H9 (cell line): ENCODE measurements at regions not wholly inside any gene's neighbourhood (a gene's known extent, or its start where the extent isn't known, plus 50 kb on each side); places are given as distances from the start of the nearest gene placed in this dataset.

Experiments
- DNase-seq: peaks from one replicate; pipeline ENCODE4 v3.0.0-alpha.2; 2017
- H2AFZ ChIP-seq: one replicate; pipeline ENCODE4 v1.6.1; 2013; ENCODE audit warnings: mild to moderate bottlenecking, low read length, control low read depth, moderate library complexity
- H2AK5ac ChIP-seq: 2 replicates; pipeline ENCODE4 v1.6.1; 2013; ENCODE audit warnings: low read length, control low read depth, mixed read lengths; ENCODE audit not compliant: insufficient read length
- H2BK120ac ChIP-seq: one replicate; pipeline ENCODE4 v1.6.1; 2013; ENCODE audit warnings: low read depth, mild to moderate bottlenecking, low read length, control low read depth, inconsistent platforms; ENCODE audit not compliant: poor library complexity, severe bottlenecking
- H2BK12ac ChIP-seq: 2 replicates; pipeline ENCODE4 v1.6.1; 2013; ENCODE audit warnings: low read length, control low read depth, mixed read lengths, low read depth; ENCODE audit not compliant: insufficient read length
- H2BK15ac ChIP-seq: 2 replicates; pipeline ENCODE4 v1.6.1; 2013; ENCODE audit warnings: low read depth, low read length, control low read depth
- H2BK20ac ChIP-seq: one replicate; pipeline ENCODE4 v1.6.1; 2013; ENCODE audit warnings: low read depth, mild to moderate bottlenecking, low read length, control low read depth, inconsistent platforms; ENCODE audit not compliant: poor library complexity, severe bottlenecking
- H2BK5ac ChIP-seq: 2 replicates; pipeline ENCODE4 v1.6.1; 2013; ENCODE audit warnings: low read length, control low read depth, mixed read lengths; ENCODE audit not compliant: insufficient read length
- H3K14ac ChIP-seq: 2 replicates; pipeline ENCODE4 v1.6.1; 2013; ENCODE audit warnings: low read length, control low read depth; ENCODE audit not compliant: insufficient read depth
- H3K18ac ChIP-seq: 2 replicates; pipeline ENCODE4 v1.6.1; 2013; ENCODE audit warnings: low read depth, mild to moderate bottlenecking, mixed read lengths, low read length, control low read depth; ENCODE audit not compliant: insufficient read length
- H3K23ac ChIP-seq: 2 replicates; pipeline ENCODE4 v1.6.1; 2013; ENCODE audit warnings: low read length, control low read depth, mixed read lengths, low read depth; ENCODE audit not compliant: insufficient read length
- H3K23me2 ChIP-seq: 2 replicates; pipeline ENCODE4 v1.6.1; 2013; ENCODE audit warnings: low read depth, mild to moderate bottlenecking, mixed read lengths, low read length, control low read depth; ENCODE audit not compliant: insufficient read length, poor library complexity, severe bottlenecking
- H3K27ac ChIP-seq: 2 replicates; pipeline ENCODE4 v1.5.1; 2013; ENCODE audit warnings: low read length, control low read depth, mixed read lengths, low read depth; ENCODE audit not compliant: insufficient read length
- H3K27me3 ChIP-seq: 2 replicates; pipeline ENCODE4 v1.6.1; 2013; ENCODE audit warnings: low read length, control low read depth, inconsistent platforms; ENCODE audit not compliant: insufficient read depth
- H3K4ac ChIP-seq: 2 replicates; pipeline ENCODE4 v1.6.1; 2013; ENCODE audit warnings: low read depth, mild to moderate bottlenecking, control low read depth, inconsistent platforms, low read length, moderate library complexity
- H3K4me1 ChIP-seq: 2 replicates; pipeline ENCODE4 v1.6.1; 2013; ENCODE audit warnings: low read length, control low read depth, inconsistent platforms; ENCODE audit not compliant: insufficient read depth
- H3K4me2 ChIP-seq: 2 replicates; pipeline ENCODE4 v1.6.1; 2013; ENCODE audit warnings: low read length, control low read depth, mixed read lengths; ENCODE audit not compliant: insufficient read length, insufficient read depth
- H3K56ac ChIP-seq: 2 replicates; pipeline ENCODE4 v1.6.1; 2013; ENCODE audit warnings: low read depth, mild to moderate bottlenecking, mixed read lengths, low read length, control low read depth; ENCODE audit not compliant: insufficient read length
- H3K79me1 ChIP-seq: 2 replicates; pipeline ENCODE4 v1.6.1; 2013; ENCODE audit warnings: low read depth, mild to moderate bottlenecking, moderate library complexity, low read length, control low read depth, inconsistent platforms; ENCODE audit not compliant: insufficient read depth, poor library complexity, severe bottlenecking
- H3K79me2 ChIP-seq: 2 replicates; pipeline ENCODE4 v1.6.1; 2013; ENCODE audit warnings: low read length, control low read depth, inconsistent platforms; ENCODE audit not compliant: insufficient read depth
- H3K9ac ChIP-seq: 2 replicates; pipeline ENCODE4 v1.6.1; 2013; ENCODE audit warnings: low read length, control low read depth, mixed read lengths; ENCODE audit not compliant: insufficient read length; ENCODE audit errors: extremely low read depth
- H3K9me3 ChIP-seq: one replicate; pipeline ENCODE4 v1.6.1; 2013; ENCODE audit warnings: low read depth, low read length, inconsistent platforms; ENCODE audit not compliant: control insufficient read depth
- H3T11ph ChIP-seq: one replicate; pipeline ENCODE4 v1.6.1; 2013; ENCODE audit warnings: mild to moderate bottlenecking, low read length, control low read depth, inconsistent platforms
- H4K20me1 ChIP-seq: one replicate; pipeline ENCODE4 v1.6.1; 2013; ENCODE audit not compliant: control insufficient read depth, insufficient read length, insufficient read depth
- H4K5ac ChIP-seq: 2 replicates; pipeline ENCODE4 v1.6.1; 2013; ENCODE audit warnings: low read depth, mild to moderate bottlenecking, mixed read lengths, low read length, control low read depth; ENCODE audit not compliant: insufficient read length
- H4K8ac ChIP-seq: replicated peaks from 2 replicates; pipeline ENCODE4 v1.6.1; 2013; ENCODE audit warnings: low read length, control low read depth, mixed read lengths, low read depth; ENCODE audit not compliant: insufficient read length
- H4K91ac ChIP-seq: 2 replicates; pipeline ENCODE4 v1.6.1; 2013; ENCODE audit warnings: low read depth, mild to moderate bottlenecking, moderate library complexity, mixed read lengths, low read length, control low read depth; ENCODE audit not compliant: insufficient read length
- H3K27ac Mint-ChIP-seq, 3 experiments: 2 replicates in 2 of 3; 3 replicates in 1 of 3; pipeline ENCODE4 v1.8.0; 2020 to 2021; ENCODE audit warnings: mixed read lengths in 3 of 3, mild to moderate bottlenecking in 1 of 3, moderate library complexity in 1 of 3
- H3K27me3 Mint-ChIP-seq: 2 replicates; pipeline ENCODE4 v1.8.0; 2021; ENCODE audit warnings: low read depth, mild to moderate bottlenecking, moderate library complexity, mixed read lengths
- H3K36me3 Mint-ChIP-seq, 3 experiments: 2 replicates in 2 of 3; 3 replicates in 1 of 3; pipeline ENCODE4 v1.8.0; 2020 to 2021; ENCODE audit warnings: low read depth in 3 of 3, mixed read lengths in 3 of 3; ENCODE audit not compliant: insufficient read depth in 1 of 3
- H3K4me1 Mint-ChIP-seq, 2 experiments: 2 replicates each; pipeline ENCODE4 v1.8.0; 2020; ENCODE audit warnings: mixed read lengths in 2 of 2
- H3K4me3 Mint-ChIP-seq, 2 experiments: 2 replicates in 1 of 2; 3 replicates in 1 of 2; pipeline ENCODE4 v1.8.0; 2020 to 2021; ENCODE audit warnings: mild to moderate bottlenecking in 2 of 2, mixed read lengths in 2 of 2, moderate library complexity in 1 of 2
- H3K9me3 Mint-ChIP-seq, 2 experiments: 2 replicates in 1 of 2; 3 replicates in 1 of 2; pipeline ENCODE4 v1.8.0; 2020; ENCODE audit warnings: mild to moderate bottlenecking in 2 of 2, mixed read lengths in 2 of 2, moderate library complexity in 1 of 2
- TF ChIP-seq, protein P1 (sequence below): fragments of 200-600 bp; sonication (generic); conservative IDR thresholded peaks from 3 replicates; pipeline ENCODE4 v1.8.0; 2021; ENCODE audit warnings: antibody characterized with exemption, mild to moderate bottlenecking

DNA sequence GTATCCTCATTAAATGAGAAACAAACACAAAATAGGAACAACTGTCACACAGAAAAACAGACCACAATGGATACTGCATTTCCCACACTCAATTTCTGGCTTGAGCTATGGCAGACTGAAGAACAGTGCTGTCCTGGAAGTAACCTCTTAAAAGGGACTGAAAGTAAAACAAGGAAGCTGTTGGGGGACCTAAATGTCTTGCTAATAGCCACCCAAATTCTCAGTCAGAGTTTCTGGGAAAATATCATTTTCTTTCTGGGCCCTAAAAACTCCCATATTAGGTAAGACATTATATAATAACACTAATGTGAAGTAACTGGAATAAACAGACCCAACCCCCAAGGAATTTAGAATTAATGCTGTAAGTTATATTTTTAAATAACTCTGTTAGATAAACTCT lies 80.9 kb upstream of the TFEC start:
- Histone ChIP-seq H2BK5ac (no peak overlapping the region), H4K8ac (no peak overlapping the region), H3K18ac (no peak overlapping the region), H3T11ph (no peak overlapping the region), H3K4me2 (no peak overlapping the region), H3K27me3 (no peaks in the 10 kb centered on the region), H3K4ac (no peak overlapping the region), H2AFZ (no peak overlapping the region), H3K4me1 (no peaks in the 10 kb centered on the region), H3K27ac (no peak overlapping the region), H2AK5ac (no peak overlapping the region), H4K5ac (no peak overlapping the region), H2BK15ac (no peak overlapping the region), H3K79me2 (no peaks in the 10 kb centered on the region), H4K91ac (no peak overlapping the region), H3K79me1 (no peaks in the 10 kb centered on the region), H2BK12ac (no peak overlapping the region), H3K9ac (no peak overlapping the region), H3K56ac (no peak overlapping the region), H2BK20ac (no peak overlapping the region), H4K20me1 (no peaks in the 10 kb centered on the region), H2BK120ac (no peak overlapping the region), H3K23ac (no peak overlapping the region), H3K23me2 (no peaks in the 10 kb centered on the region), H3K9me3 (no peaks in the 10 kb centered on the region), H3K14ac (no peak overlapping the region)
- H3K4me1 Mint-ChIP-seq: no peaks in the 10 kb centered on the region
- H3K36me3 Mint-ChIP-seq: peaks cover 0 to 4% (median 0%) of the 10 kb centered on the region in 3 experiments; a peak in 2 of 7 replicates
- TF ChIP-seq, protein P1, sequence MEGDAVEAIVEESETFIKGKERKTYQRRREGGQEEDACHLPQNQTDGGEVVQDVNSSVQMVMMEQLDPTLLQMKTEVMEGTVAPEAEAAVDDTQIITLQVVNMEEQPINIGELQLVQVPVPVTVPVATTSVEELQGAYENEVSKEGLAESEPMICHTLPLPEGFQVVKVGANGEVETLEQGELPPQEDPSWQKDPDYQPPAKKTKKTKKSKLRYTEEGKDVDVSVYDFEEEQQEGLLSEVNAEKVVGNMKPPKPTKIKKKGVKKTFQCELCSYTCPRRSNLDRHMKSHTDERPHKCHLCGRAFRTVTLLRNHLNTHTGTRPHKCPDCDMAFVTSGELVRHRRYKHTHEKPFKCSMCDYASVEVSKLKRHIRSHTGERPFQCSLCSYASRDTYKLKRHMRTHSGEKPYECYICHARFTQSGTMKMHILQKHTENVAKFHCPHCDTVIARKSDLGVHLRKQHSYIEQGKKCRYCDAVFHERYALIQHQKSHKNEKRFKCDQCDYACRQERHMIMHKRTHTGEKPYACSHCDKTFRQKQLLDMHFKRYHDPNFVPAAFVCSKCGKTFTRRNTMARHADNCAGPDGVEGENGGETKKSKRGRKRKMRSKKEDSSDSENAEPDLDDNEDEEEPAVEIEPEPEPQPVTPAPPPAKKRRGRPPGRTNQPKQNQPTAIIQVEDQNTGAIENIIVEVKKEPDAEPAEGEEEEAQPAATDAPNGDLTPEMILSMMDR: no peak
- H3K27me3 Mint-ChIP-seq: peaks cover 4% of the 10 kb centered on the region; the same call in 1 of the 2 replicates
- no peak overlapping the region for H3K4me3 Mint-ChIP-seq
- no peaks in the 10 kb centered on the region; a peak in 1 of 5 replicates for H3K9me3 Mint-ChIP-seq
- no peak overlapping the region for H3K27ac Mint-ChIP-seq
- DNase-seq: no peak
